IPS DF 19.7 (cell line): ENCODE measurements at regions not wholly inside any gene's neighbourhood (a gene's known extent, or its start where the extent isn't known, plus 50 kb on each side); places are given as distances from the start of the nearest gene placed in this dataset.

Experiments
- DNase-seq: peaks from one replicate; pipeline ENCODE4 v3.0.0-alpha.2; 2013; ENCODE audit warnings: low read depth, low spot score

DNA sequence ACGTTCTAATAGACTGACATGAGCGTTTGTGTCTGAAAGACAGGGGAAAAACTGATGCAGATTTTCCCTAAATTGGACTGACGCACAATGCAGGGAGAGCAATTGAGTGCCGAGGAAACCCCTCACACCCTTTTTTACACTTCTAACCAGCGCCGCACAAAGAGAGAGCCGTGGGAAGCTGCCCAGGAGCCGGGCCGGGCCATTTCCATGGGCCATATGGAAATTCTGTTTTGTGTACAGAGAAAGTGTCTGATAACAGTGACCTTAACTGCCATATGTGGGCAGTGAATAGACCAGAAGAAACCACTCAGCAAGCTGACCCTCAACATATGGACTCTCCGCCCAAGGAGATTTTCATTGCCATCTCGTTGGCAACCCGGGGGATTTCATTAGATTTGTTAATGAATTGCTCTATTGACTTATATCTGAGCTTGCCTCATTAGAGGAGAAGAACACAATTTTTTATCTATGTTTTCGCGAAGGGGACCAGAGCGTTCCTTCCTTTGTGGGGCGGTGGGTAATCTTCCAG is 225.9 kb upstream of the IRX3 start:
- DNase-seq: no peak

DNA sequence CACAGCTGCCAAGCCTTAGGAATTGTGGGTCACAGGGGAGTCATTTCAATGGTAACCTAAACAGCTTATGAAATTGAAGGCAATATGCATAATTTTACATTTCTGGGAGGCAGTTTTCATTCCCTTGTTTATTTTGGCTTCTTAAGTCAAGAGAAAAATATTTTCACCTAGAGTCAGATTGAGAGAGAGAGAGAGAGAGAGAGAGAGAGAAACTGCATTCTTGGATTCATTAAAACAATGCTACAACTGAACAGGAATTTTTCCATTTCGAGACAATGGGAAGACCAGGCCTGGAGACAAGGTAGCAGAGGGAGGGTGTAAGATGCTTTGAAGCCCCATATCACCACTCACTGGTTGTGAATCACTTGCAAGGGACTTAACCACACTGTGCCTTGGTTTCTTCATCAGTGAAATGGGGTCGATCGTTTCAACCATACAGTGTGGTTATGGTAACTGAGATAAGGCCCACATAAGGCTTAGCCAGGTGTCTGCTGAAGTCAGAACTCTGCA is 224.7 kb upstream of the IRX3 start:
- no peak for DNase-seq

DNA sequence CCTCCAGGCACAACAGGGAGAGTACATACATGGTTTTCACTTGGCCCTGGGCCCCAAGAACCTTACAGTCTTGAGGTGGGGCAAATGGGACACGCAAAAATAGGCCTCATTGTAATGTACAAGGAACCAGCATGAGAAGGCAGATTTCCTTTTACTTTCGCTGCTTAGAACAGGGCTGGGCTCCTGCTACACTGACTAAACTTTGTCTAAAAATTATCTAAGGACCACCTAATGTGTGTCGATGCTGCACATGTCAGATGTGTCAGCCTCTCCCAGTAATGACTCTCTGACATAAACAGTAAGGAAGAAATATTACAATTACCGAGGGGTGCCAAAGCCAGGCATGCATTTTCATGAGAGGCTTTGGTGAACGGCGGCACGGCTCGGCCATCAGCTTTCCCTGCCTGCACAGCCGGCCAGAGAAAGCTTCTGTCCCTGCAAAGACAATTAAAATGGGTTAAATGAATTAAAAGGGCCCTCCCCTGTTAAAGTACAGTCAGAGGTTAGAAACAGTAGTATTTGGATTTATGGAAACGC is 224.2 kb upstream of the IRX3 start:
- DNase-seq: no peak

DNA sequence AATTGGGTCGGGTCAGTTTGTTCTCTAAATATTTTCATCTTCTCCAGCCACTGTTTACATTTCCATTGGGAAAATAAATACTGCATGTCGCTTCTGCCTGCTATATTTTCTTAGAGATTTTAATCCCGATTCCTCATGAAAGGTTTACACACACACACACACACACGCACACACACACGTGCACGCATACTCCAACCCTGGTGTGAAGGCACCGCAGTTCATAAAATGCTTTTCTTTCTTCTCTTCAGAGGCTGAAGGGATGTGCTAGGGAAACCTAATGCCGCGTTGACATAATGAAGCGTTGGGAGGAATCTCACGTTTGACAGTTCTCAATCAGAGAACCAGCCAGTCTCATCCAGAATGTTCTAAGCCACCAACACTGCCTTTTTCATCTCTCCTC is 222.9 kb upstream of the IRX3 start:
- no peak for DNase-seq

DNA sequence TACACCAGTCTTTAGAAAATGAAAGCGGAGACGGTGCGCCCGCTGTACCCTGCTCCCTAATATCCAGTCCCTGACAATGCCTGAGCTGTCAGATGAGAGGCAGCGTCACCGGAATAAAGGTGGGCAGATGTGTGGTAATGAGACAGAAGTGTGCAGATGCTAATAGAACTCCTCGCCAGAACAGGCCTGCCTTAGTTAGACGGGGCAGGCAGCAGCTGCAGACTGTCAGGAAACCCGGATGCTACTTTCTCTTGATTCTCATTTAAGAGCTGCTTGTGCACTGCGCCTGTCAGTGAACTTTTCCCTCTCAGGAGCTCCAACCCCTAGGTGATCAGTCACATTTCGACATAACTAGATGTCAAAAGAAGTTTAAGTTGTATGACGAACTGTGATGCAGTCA is 221.8 kb upstream of the IRX3 start:
- DNase-seq: no peak

DNA sequence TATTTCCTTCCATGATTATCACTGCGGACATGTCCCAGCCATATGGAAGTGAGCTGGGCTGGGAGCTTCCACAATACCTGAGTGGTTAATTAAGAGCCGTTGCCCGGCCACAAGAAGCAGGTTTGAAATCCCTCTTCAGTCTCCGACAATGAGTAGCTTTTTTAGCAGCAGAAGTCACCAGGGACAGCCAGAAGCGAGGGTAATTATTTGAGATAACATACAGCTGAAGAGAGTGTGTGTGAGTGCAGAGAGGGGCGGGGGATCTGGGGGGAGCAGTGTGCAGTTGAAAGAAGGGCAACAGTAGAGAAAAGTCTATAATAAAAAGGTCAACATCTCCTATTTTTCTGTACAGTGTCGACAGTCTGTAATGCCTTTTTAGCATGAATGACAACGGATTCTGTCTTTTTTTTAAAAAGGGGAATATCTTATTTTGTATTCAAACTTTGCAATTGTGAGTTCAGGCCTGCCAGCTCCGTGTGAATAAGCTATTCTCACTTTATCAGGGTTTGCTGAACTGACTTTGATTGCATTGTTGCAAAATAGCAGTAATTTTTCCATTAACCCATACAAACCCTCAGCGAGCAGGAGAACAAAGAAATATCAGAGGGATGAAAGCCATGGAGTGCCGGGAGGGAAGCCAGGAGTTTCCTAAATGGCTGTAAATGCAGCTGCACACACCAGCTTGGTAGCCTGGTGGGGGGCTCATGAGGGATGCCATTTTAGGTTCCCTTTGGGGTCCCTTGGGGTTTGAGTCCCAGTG is 220.3 kb upstream of the IRX3 start:
- no peak for DNase-seq

DNA sequence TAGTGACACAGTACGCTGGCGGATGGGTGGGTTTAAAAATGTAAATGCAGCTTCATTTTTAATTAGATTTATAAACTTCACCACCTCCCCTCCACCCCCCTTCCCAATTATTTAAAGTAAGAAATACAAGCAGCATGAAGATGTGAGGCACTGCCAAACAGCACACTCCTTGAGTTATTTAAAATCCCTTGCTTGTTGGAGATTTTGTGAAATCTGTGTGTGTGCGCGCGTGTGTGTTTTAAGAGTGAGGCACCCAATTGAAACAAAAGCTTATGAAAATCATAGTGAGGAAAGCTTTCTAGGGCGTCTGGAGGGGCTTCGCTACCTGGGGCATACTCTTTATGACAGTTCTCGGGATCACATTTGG is 219.6 kb upstream of the IRX3 start:
- DNase-seq: no peak

DNA sequence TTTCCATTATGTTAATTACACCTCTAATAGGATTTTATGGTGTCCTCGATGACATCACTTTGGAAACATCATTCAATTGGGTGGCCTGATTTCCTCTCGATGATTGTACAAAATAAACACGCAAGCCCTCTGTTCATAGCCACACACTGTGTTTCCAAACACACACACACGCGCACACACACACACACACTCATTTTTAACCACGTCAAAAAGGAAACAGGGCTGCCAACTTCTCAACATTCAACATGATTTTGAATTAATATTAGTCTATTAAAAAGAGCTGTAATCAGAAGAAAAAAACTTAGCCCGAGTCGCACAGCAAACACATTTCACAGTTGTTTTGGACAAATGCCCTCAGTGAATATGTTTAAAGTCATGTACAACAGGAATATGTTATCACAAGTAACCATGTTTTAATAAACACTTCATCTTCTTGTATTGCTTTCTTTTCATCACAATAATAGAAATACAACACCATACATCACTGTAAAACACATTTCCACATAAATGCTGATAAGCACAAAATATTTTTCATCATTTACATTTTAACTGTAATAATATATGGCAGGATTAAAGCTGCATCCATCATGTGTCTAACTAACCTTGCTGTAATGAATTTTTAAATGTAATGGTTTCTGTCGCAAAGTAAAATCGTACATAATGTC is 219.1 kb upstream of the IRX3 start:
- no peak for DNase-seq

DNA sequence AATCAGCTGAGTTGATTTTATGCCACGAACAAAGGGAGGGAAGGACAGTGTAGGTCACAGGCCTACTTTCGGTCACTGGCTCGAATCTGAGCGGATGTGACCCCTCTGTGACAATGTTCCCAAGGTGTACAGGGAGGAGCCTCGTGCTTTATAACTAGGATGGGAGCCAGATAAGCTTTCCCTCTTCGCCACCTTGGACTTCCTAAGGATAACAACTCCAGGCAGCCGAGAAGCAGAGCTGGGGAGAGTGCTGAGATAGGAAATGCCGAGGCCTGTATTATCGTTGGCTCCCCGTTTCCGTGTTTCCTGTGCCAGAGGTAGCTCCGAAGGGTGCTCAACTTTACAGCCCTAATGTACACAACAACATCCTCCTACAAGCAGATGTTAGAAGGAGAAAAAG is 217.8 kb upstream of the IRX3 start:
- no peak for DNase-seq

DNA sequence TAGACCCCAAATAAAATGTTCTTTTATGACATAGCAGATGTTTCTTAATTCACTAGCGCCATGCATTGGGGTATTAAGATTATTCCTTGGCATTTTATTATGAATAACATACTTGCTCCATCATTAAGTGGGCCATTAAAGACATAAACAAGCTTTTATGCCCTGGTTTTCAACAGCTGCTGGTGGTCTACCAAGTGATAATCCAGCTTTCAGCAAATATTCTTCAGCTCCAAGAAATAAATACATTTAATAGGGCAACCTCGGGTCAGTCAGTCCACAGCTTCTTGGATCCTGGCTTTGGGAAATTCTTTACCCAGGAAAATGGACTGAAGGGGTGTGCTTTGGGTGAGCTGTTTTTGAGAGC is 217.3 kb upstream of the IRX3 start:
- DNase-seq: no peak

DNA sequence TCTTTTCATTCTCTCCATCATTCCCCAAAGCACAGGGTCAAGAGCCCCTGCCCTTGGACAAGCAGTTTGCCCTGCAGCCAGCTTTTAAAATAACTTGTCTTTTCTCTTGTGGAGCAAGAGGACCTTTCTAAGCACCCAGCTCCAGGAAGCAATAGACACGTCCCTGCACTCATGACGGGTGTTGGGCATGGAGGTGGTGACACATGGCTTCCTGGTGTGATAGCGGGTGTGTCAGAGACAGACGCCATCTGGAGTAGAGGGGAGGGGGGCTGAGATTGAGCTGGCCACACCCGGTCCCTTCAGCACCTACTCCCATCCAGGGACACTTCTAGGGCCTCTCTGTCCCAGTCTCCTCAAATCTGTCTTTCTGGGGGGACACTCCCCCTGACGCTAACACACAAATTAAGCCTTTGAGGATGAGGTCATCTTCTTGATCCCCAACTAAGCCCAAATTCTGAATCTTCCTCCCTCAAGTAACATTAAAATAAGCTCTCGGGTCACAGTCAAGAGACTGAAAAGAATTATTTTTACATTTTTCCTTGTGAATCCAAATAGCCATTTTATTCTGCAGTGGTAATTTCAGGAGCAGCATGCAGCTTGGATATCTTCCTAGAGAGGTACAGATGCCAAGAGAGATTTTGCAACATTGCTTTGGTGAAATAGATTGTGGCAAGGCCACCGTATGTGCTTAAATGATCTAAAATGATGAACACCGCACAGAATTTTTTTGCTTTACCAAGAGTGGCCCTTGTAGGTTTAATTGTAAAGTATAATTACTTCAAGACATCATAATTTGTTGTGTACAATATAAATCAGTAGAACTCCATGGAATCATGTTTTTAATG is 216.6 kb upstream of the IRX3 start:
- DNase-seq: no peak

DNA sequence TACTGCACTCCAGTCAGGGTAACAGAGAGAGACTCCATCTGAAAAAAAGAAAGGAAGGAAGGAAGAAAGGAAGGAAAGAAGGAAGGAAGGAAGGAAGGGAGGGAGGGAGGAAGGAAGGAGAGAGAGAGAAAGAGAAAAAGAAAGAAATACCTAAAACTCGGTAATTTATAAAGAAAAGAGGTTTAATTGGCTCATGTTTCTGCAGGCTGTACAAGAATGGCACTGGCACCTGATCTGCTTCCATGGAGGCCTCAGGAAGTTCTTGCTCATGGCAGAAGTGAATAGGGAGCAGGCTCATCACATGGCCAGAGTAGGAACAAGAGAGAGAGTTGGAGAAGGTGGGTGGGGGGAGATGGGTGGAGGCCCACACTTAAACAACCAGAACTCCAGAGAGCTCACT is 215.2 kb upstream of the IRX3 start:
- DNase-seq: no peak

DNA sequence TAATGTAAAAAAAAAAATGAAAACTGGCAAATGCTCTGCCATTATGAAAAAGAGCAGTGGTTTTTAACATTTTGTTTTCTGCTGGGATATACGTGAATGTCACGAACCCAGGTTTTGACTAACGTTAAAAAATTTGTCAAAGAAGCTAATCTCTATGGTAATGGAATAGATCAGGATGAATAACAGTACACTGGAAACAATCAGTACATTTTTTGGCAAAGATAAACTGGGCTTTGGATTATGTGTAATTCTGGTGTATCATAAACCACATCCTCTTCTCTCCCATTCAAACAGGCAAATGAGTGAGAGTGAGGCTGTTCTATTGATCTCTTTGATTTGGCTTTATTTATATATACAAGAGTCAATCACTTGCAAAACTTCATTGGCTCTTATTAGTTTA is 207.0 kb upstream of the IRX3 start:
- no peak for DNase-seq

DNA sequence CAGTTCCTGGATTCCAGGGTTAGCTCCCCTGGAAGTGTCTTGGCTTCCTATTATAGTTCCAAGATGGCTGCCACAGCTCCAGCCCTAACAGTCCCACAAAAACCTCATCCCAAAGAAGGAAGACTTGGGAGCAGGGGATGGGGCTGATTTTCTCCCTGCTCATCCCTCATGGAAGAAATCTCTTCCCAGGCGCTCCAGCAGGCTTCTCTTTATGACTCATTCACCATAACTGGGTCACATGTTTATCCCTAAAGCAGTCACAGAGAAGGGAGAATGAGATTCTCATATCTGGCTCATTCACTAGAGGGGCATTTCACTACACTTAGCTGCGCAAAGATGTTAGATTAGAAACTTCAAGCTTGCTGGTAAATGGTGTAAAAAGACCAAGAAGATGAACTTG is 206.5 kb upstream of the IRX3 start:
- no peak for DNase-seq

DNA sequence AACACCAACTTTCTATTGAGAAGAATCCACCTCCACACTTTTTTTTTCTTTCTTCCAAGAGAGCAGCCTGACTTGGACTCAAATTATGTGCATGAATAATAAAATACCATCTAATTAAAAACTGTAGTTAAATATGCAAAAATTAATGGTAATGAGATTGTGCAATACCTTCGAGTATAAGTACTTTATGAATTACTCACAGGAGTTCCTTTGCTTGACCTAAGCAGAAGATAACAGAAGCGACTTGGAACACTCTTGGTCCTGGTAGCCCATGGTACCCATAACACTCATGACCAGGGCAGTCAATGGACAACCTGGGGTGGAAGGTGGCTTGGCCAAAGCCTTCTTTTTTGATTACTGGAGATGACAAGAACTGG is 203.5 kb upstream of the IRX3 start:
- no peak for DNase-seq

DNA sequence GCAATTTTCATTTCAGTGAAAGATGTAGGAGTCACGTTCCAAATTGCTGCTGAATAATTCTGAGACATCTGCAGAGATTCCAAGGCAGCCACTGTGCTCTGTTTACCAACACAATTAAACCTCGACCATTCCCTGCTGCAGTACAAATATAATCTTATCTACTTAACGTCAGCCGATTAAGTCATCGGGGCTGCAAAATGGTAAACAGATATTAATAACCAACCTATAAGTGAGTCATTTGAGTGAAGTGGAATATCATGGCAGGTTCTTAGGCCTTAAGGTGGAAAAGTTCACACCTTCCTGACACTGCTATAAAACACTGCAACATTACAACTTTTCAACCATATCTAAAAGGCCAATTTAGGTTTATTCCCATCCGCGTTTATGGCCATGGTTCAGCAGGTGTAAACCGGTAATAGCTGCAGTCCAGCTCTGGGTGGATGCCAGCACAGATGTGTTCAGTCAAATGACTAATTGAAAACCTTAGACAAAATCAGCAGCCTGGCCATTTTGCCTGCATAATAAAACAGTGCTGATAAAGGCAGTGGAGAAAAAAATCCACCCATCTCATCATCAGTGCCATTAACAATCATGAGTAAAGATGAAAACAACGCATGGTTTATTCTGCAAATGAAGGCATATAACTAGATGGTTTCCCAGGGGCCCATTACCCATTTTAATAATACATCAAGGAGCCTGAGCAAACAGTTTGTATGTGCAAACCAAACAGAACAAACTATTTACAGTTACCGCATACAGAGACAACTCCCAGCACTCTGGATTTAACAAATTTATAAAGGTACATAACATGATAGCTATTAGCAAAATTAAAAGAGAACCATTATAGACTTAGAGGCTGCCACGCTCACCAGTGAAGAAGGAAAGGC is 202.9 kb upstream of the IRX3 start:
- no peak for DNase-seq

DNA sequence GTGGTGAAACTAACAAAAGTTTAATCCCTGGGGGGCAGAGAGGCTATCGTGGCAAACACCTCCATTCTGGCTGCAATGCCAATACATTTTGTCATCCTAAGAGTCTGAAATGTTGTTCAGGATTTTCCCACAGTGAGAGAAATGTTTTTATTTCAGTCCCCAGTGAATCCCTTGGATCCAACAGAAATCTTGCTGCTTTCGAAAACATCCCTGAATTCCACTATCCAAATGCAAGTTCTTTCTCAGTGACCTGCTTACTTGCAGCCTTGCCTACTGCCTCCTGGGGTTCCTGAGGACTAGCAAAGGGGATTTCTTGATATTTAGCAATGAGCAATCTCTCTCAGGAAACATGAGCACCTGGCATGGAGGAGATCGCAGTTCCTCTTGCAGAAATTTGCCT is 202.1 kb upstream of the IRX3 start:
- no peak for DNase-seq

DNA sequence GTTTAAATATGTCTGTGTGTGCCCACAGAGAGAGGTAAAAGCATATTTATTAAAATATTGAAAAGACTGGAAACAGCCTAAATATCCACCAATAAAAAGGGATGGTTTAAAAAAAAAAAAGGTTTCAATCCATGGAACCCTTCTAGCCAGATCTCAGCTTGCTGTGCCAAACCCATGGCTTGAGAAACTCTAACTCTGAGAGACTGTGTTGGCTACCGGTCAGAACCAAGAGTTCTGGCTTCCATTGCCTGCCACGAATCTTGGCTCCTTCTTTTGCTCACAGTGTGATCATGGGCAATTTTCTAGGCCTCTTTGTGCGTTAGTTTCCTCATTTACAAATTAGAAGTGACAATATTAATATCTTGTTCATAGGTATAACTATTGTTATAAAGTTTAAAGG is 201.3 kb upstream of the IRX3 start:
- no peak for DNase-seq

DNA sequence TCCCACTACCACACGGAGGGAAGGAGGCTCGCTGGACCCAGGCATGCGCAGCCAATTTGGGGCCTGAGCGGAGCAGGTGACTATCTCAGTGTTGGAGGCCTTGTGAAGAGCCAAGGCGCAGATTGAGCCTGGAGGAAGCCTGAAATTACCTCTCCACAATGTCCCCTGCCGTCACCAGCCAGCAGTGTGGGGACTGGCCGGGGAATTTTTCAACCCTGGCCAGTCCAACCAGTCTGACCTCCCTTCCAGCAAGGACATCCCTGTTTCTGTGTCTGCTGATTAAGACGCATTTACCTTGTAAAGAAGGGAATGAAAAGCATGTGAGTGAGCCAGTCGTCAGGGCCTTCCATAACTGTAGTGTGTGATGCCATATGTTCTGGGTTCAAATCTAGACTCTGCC is 198.1 kb upstream of the IRX3 start:
- no peak for DNase-seq

DNA sequence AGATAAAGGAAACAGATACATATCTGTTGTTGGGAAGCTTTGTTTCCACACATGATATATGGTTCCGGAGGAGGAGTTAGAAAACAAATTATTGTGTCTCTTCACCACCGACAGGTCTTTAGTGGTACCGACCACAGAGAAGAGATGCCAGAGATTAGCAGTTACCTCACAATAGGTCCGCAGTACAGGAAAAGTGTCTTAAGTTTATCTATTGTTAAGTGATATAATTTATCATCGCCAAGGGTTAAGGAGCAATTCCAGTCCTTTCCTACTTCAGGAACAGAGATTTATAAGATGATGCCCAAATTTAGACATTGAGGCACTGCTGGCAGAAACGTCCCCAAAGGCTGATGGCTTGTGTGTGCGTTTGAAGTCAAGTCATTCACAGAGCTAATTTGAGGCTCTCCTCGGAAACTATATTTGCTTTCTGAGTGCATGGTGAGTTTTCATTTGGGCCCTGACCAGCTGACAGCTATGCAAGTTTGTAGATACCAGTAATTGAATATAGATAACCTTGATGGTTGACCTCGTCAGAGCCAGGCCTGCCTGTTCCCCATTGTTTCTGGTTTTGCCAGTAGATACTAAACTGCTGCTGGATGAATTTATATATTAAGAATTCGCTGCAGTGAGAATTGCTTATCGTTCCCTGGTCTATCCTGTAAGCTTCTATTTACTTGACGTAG is 196.4 kb upstream of the IRX3 start:
- no peak for DNase-seq

DNA sequence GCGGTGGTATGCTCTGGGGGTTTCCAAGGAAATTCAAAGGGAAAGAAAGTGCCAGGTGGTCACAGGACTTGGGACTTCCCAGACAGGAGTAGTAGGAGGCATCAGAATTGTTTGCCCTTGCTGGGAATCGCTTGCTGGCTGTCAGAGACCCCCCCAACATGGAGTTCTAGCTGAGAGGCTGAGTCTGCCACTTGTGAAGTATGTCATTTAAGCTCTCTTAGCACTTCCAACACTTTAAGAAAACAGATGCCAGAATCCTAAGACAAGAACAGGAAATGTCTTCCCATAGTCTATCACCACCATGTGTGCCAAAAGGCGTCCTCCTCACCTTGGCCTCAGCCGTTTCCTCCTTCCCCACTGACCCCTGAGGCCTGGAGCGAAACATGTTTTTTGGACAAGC is 193.8 kb upstream of the IRX3 start:
- no peak for DNase-seq
